Ramos (cell line): ENCODE measurements at regions not wholly inside any gene's neighbourhood (a gene's known extent, or its start where the extent isn't known, plus 50 kb on each side); places are given as distances from the start of the nearest gene placed in this dataset.

ENCODE experiments used
- in situ Hi-C: fragments of 300-500 bp; cut with MboI; formaldehyde crosslinking; loops from one replicate; pipeline ENCODE4 v1.14.3; 2022; ENCODE audit warnings: low sequenced_read_pairs; ENCODE audit not compliant: unreplicated experiment

GRCh38 chr13:89878904-89879303 lies 1468.6 kb upstream of the MIR17HG start:
- in situ Hi-C loops, result no loop called here

GRCh38 chr13:89880201-89880600 lies 1467.3 kb upstream of the MIR17HG start:
- in situ Hi-C loops, result no loop called here

- in situ Hi-C loops, result no loop called here
Measured at GRCh38 chr13:89883893-89884448, 1463.5 kb upstream of the MIR17HG start.

- in situ Hi-C loops, result no loop called here
Measured at GRCh38 chr13:89890806-89891205, 1456.7 kb upstream of the MIR17HG start.

- in situ Hi-C loops, result no loop called here
Measured at GRCh38 chr13:89891416-89891815, 1456.1 kb upstream of the MIR17HG start.

- in situ Hi-C loops, result no loop called here
Measured at GRCh38 chr13:89897681-89898080, 1449.8 kb upstream of the MIR17HG start.

GRCh38 chr13:89899302-89900103 lies 1448.0 kb upstream of the MIR17HG start:
- in situ Hi-C loops, result no loop called here

- in situ Hi-C loops, result no loop called here
Measured at GRCh38 chr13:89900104-89900765, 1447.3 kb upstream of the MIR17HG start.

- in situ Hi-C loops, result no loop called here
Measured at GRCh38 chr13:89902223-89902622, 1445.3 kb upstream of the MIR17HG start.

GRCh38 chr13:89903115-89903514 lies 1444.4 kb upstream of the MIR17HG start:
- in situ Hi-C loops, result no loop called here

GRCh38 chr13:89910166-89910565 lies 1437.3 kb upstream of the MIR17HG start:
- in situ Hi-C loops, result no loop called here

- in situ Hi-C loops, result no loop called here
Measured at GRCh38 chr13:89916551-89916950, 1430.9 kb upstream of the MIR17HG start.

- in situ Hi-C loops, result no loop called here
Measured at GRCh38 chr13:89920461-89920860, 1427.0 kb upstream of the MIR17HG start.

GRCh38 chr13:89923052-89923451 lies 1424.4 kb upstream of the MIR17HG start:
- in situ Hi-C loops, result no loop called here

- in situ Hi-C loops, result no loop called here
Measured at GRCh38 chr13:89923736-89924135, 1423.8 kb upstream of the MIR17HG start.

GRCh38 chr13:89925107-89925506 lies 1422.4 kb upstream of the MIR17HG start:
- in situ Hi-C loops, result no loop called here

GRCh38 chr13:89930861-89931260 lies 1416.6 kb upstream of the MIR17HG start:
- in situ Hi-C loops, result no loop called here

GRCh38 chr13:89932902-89933301 lies 1414.6 kb upstream of the MIR17HG start:
- in situ Hi-C loops, result no loop called here

GRCh38 chr13:89936256-89936655 lies 1411.2 kb upstream of the MIR17HG start:
- in situ Hi-C loops, result no loop called here

GRCh38 chr13:89937420-89937819 lies 1410.1 kb upstream of the MIR17HG start:
- in situ Hi-C loops, result no loop called here

- in situ Hi-C loops, result no loop called here
Measured at GRCh38 chr13:89940383-89940782, 1407.1 kb upstream of the MIR17HG start.
